Skeletal muscle cell (primary cell): ENCODE measurements at regions not wholly inside any gene's neighbourhood (a gene's known extent, or its start where the extent isn't known, plus 50 kb on each side); places are given as distances from the start of the nearest gene placed in this dataset.
"Not testable (repeated sequence)": the region's sequence is repeated elsewhere in the genome, so short reads cannot be mapped to it uniquely, and the experiment has no call there.

Experiments
- DNase-seq: peaks from one replicate; pipeline ENCODE4 v3.0.0-alpha.2; 2010; ENCODE audit warnings: low read depth
- H3K4me3 ChIP-seq: 2 replicates; pipeline ENCODE4 v1.5.1; 2011; ENCODE audit warnings: low read depth, mild to moderate bottlenecking, control low read depth, low read length, moderate library complexity

GRCh38 chr2:129812654-129813053, 166.8 kb upstream of the RAB6C start:
- no peak for DNase-seq
- H3K4me3 ChIP-seq: no peak overlapping the region

DNA sequence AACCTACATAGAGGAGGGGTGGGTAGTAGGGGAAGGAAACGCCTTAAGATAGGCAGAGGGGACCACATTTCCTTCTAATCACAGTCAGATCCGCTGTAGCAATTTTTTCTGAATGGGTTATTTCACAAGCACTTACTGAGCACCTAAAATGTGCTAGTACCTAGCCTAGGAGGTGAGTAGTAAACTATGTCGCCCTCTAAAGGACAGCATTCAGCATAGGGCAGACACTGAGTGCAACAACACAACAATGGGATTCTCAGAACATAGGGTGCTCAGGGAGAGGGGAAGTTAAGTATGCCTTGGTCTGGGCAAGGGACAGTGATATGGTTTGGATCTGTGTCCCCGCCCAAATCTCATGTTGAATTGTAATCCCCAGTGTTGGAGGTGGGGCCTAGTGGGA, 166.1 kb upstream of the RAB6C start:
- DNase-seq: no peak
- no peak overlapping the region for H3K4me3 ChIP-seq

DNA sequence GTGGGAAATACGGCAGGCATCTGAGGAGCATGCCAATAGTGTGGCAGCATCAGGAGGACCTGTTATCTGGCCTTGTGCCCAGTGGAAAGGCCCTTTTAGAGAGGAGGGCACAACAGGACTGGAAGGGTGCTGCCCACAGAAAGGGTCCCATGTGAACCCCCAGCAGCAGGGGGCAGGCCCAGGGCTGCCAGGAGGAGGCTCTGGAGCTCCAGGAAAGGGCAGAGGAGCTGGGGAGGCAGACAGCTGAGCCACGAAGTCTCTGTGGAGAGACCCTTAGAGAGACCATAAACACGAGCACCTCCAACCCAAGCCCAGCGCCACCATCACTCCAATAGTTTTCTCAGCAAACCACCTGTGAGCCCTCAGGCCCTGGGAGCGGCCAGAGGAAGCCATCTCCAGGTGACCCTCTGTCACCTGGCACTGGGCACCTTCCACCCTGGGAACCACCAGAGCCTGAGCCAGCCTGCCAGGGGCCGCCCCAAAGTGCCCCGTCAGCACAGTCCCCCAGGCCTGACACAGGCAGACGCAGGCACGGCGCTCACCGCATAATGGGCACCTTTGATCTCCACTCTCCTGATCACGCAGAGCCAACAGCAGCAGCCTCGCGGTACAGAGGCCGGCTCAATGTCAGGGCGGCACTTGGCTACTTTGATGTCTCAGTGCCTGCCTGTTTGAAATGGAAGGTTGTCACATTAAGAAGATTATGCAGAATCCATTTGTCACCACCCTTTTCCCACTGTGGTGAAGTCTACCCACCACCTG, 162.5 kb upstream of the RAB6C start:
- no peak for DNase-seq

GRCh38 chr2:129819855-129820254, 159.6 kb upstream of the RAB6C start:
- no peak overlapping the region for H3K4me3 ChIP-seq
- no peak for DNase-seq

More for the DNA sequence above, 162.5 kb upstream of the RAB6C start:
- H3K4me3 ChIP-seq: no peak overlapping the region

- DNase-seq: no peak
- H3K4me3 ChIP-seq: no peak overlapping the region
Measured at GRCh38 chr2:129820908-129821307, 158.6 kb upstream of the RAB6C start.

- no peak for DNase-seq
- no peak overlapping the region for H3K4me3 ChIP-seq
Measured at GRCh38 chr2:129821445-129821844, 158.0 kb upstream of the RAB6C start.

GRCh38 chr2:129823044-129823443, 156.4 kb upstream of the RAB6C start:
- H3K4me3 ChIP-seq: no peak overlapping the region
- DNase-seq: no peak

DNA sequence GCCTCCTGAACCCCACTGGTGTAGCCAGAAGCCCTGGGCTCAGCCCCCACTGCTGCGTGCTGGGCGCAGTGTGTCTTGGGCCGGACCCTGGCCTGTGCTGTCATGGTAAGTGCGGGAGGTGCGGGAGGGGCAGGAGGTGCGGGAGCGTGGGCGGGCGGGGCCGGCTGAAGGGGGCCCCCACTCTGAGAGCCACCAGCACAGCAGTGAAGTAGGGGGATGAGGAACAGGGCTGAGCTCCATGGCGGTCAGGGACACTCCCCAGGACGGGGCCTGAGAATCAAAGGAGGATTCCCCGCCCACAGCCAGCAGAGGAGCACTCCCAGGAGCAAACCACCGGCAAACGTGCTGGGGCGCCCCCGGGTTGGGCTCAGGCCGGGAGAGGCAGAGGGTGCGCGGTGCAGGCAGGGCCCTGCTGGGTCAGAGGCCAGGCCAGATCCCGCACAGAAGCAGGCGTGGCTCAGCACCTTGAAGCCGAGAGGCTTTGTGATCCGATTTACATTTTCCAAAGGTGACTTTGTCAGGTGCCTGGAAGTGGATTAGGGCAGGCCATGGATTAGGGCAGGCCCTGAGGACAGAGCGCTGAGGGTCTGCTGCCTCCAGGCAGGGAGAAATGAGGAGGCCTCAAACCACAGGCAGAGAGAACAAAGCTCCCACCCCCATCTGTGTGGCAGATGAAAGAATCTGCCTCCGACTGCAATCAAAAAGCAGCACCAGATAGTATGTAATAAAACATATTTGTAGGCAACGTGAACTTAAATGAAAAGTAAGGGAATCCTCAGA, 152.0 kb upstream of the RAB6C start:
- no peak for DNase-seq
- no peak overlapping the region for H3K4me3 ChIP-seq

- H3K4me3 ChIP-seq: no peak overlapping the region
- DNase-seq: no peak
Measured at GRCh38 chr2:129828792-129829191, 150.7 kb upstream of the RAB6C start.

- H3K4me3 ChIP-seq: no peak overlapping the region
- DNase-seq: no peak
Measured at GRCh38 chr2:129829588-129829987, 149.9 kb upstream of the RAB6C start.

- DNase-seq: no peak
- no peak overlapping the region for H3K4me3 ChIP-seq
Measured at GRCh38 chr2:129831018-129831417, 148.4 kb upstream of the RAB6C start.

GRCh38 chr2:129833465-129833864, 146.0 kb upstream of the RAB6C start:
- DNase-seq, H3K4me3 ChIP-seq: not testable (repeated sequence)

- DNase-seq: no peak
- no peak overlapping the region for H3K4me3 ChIP-seq
Measured at GRCh38 chr2:129847043-129847442, 132.4 kb upstream of the RAB6C start.

DNA sequence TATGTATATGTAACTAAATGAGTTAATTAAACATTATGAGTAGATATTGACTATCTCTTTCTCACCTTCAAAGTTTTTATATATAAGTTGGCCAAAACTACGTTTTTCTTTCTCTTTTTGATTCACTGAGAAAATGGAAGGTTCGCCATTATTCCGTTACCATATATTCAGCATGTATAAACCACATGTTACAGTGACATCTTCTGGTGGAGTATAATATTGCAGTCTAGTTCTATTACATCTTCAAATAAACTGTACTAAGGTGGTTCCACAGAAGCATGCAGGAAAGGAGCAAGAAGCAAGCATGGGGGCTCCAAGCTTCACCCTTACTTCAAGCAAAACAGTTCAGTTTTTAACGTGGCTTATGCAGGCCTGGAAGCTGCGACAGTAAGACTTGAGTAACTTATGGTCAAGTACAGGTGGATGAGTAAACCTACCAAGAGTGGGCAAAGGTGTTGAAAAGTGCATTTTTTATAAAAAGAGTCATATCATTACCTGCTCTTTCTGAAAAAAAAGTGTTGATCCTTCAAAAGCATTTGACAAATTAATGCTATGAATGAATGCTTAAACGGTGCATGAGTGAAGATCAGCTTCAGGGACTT, 129.8 kb upstream of the RAB6C start:
- DNase-seq: peak; percentile 21
- H3K4me3 ChIP-seq: no peak overlapping the region

DNA sequence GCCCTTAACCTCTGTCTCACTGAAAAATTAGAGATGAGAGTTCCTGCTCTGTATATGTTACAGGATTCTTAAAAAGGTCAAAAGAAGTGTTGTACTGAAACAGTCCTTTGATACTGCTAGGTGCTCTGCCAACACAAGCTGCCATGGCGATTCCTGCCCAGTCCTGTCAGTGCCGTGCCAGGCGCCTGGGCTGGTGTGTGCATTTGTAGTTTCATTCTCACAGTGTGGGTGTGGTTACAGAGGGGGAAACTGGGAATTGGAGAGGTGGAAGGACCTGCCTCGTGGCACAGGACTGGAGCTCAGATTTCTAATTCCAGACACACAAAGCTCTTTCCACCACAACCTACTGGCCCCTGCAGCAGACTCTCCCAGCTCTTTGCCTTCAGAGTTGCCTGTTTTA, 122.3 kb upstream of the RAB6C start:
- no peak overlapping the region for H3K4me3 ChIP-seq
- DNase-seq: no peak

DNA sequence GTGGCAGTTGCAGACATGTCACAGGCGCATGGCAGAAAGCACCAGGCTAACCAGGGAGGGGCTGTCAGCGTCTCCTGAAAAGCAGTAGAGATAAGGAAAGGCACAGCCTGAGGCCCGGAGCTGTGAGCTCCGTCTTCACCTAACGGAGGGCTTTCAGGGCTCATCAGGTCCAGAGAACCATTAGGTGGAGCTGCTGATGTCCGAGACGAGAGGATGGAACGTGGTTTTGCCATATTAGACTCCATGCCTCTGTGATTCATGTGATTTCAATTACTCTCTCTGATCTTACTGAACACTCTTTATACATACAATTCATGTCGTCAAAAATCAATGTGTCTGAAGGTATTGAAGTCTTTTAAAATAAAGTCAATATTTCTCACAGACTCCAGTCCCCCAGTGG, 120.3 kb upstream of the RAB6C start:
- no peak for DNase-seq
- H3K4me3 ChIP-seq: no peak overlapping the region

- DNase-seq: no peak
- no peak overlapping the region for H3K4me3 ChIP-seq
Measured at GRCh38 chr2:129860088-129860487, 119.4 kb upstream of the RAB6C start.

GRCh38 chr2:129861666-129862288, 117.7 kb upstream of the RAB6C start:
- H3K4me3 ChIP-seq: no peak overlapping the region
- DNase-seq: no peak

GRCh38 chr2:129862668-129863067, 116.8 kb upstream of the RAB6C start:
- no peak for DNase-seq
- H3K4me3 ChIP-seq: no peak overlapping the region

GRCh38 chr2:129863350-129863749, 116.1 kb upstream of the RAB6C start:
- no peak for DNase-seq
- no peak overlapping the region for H3K4me3 ChIP-seq
